HL-60 (cell line): ENCODE measurements at regions not wholly inside any gene's neighbourhood (a gene's known extent, or its start where the extent isn't known, plus 50 kb on each side); places are given as distances from the start of the nearest gene placed in this dataset.

ENCODE experiments used
- DNase-seq, 2 experiments: peaks; one replicate each; pipeline ENCODE4 v3.0.0-alpha.2; 2010 to 2020; ENCODE audit warnings: low read depth in 1 of 2, low spot score in 1 of 2
- H3K27ac ChIP-seq: fragments of 250-450 bp; sonication (Bioruptor Pico); replicated peaks from 2 replicates; pipeline ENCODE4 v1.5.1; 2020; ENCODE audit warnings: mild to moderate bottlenecking, moderate library complexity
- H3K27me3 ChIP-seq: fragments of 250-450 bp; sonication (Bioruptor Pico); 2 replicates; pipeline ENCODE4 v1.5.1; 2021; ENCODE audit warnings: mild to moderate bottlenecking, moderate library complexity; ENCODE audit not compliant: insufficient read depth, poor library complexity, severe bottlenecking
- H3K4me3 ChIP-seq: replicated peaks from 2 replicates; pipeline ENCODE4 v1.5.1; 2011; ENCODE audit warnings: mild to moderate bottlenecking, control low read depth, low read length; ENCODE audit not compliant: insufficient read depth
- CTCF ChIP-seq: IDR thresholded peaks from one replicate; pipeline ENCODE4 v1.5.1; 2011; ENCODE audit warnings: low read length, control low read depth, inconsistent platforms; ENCODE audit not compliant: insufficient read depth
- GABPA ChIP-seq: IDR thresholded peaks from 2 replicates; pipeline ENCODE4 v1.6.1; 2012; ENCODE audit warnings: low read depth
- POLR2AphosphoS5 ChIP-seq: IDR thresholded peaks from 2 replicates; pipeline ENCODE4 v1.6.1; 2012; ENCODE audit warnings: low read depth
- REST ChIP-seq: IDR thresholded peaks from 2 replicates; pipeline ENCODE4 v1.6.1; 2012; ENCODE audit warnings: low read depth; ENCODE audit not compliant: insufficient replicate concordance
- SPI1 ChIP-seq: IDR thresholded peaks from 2 replicates; pipeline ENCODE4 v1.6.1; 2012; ENCODE audit warnings: low read depth, mild to moderate bottlenecking, borderline replicate concordance

GRCh38 chr3:166169681-166170080 lies 332.5 kb upstream of the BCHE start:
- Histone ChIP-seq H3K27me3 (no peaks in the 10 kb centered on the region), H3K4me3 (no peak overlapping the region), H3K27ac (no peak overlapping the region)
- no peak for DNase-seq
- TF ChIP-seq POLR2AphosphoS5 (no peak), REST (no peak), SPI1 (no peak), GABPA (no peak), CTCF (no peak)

GRCh38 chr3:166127969-166128368 lies 290.7 kb upstream of the BCHE start:
- Histone ChIP-seq H3K27ac (no peak overlapping the region), H3K27me3 (no peaks in the 10 kb centered on the region), H3K4me3 (no peak overlapping the region)
- DNase-seq: no peak
- no peak for TF ChIP-seq REST
- TF ChIP-seq GABPA: no peak
- no peak for TF ChIP-seq CTCF
- TF ChIP-seq SPI1: no peak
- no peak for TF ChIP-seq POLR2AphosphoS5

- H3K4me3 ChIP-seq: no peak overlapping the region
- DNase-seq: no peak
- TF ChIP-seq GABPA (no peak), CTCF (no peak), REST (no peak), POLR2AphosphoS5 (no peak), SPI1 (no peak)
Measured at GRCh38 chr3:166125179-166125578, 288.0 kb upstream of the BCHE start.

More at GRCh38 chr3:166125179-166125578, 288.0 kb upstream of the BCHE start:
- Histone ChIP-seq H3K27me3 (no peaks in the 10 kb centered on the region), H3K27ac (no peak overlapping the region)
